ENCODE measurements at regions not wholly inside any gene's neighbourhood (a gene's known extent, or its start where the extent isn't known, plus 50 kb on each side); places are given as distances from the start of the nearest gene placed in this dataset.

- TF ChIP-seq CTCF (IDR thresholded peaks at IDR 0.05) (no peak), POLR2A (IDR thresholded peaks at IDR 0.05) (no peak)
Measured at GRCh38 chrX:13472975-13473374, 96.4 kb upstream of the EGFL6 start.
